Endothelial cell (in vitro differentiated cells): ENCODE measurements at regions not wholly inside any gene's neighbourhood (a gene's known extent, or its start where the extent isn't known, plus 50 kb on each side); places are given as distances from the start of the nearest gene placed in this dataset.

ENCODE experiments used
- DNase-seq: peaks from one replicate; pipeline ENCODE4 v3.0.0; 2021; ENCODE audit warnings: low spot score
- H3K27ac Mint-ChIP-seq: one replicate; pipeline ENCODE4 v1.8.0; 2021; ENCODE audit warnings: mixed read lengths, inconsistent platforms; ENCODE audit not compliant: unreplicated experiment
- H3K27me3 Mint-ChIP-seq: one replicate; pipeline ENCODE4 v1.8.0; 2021; ENCODE audit warnings: mild to moderate bottlenecking, moderate library complexity, mixed read lengths, inconsistent platforms; ENCODE audit not compliant: unreplicated experiment
- H3K36me3 Mint-ChIP-seq: one replicate; pipeline ENCODE4 v1.8.0; 2021; ENCODE audit warnings: mild to moderate bottlenecking, low read depth, mixed read lengths, inconsistent platforms; ENCODE audit not compliant: unreplicated experiment
- H3K4me1 Mint-ChIP-seq: one replicate; pipeline ENCODE4 v1.8.0; 2021; ENCODE audit warnings: mild to moderate bottlenecking, mixed read lengths, inconsistent platforms; ENCODE audit not compliant: unreplicated experiment
- H3K4me3 Mint-ChIP-seq: one replicate; pipeline ENCODE4 v1.8.0; 2021; ENCODE audit warnings: mild to moderate bottlenecking, mixed read lengths, inconsistent platforms; ENCODE audit not compliant: unreplicated experiment
- H3K9me3 Mint-ChIP-seq: one replicate; pipeline ENCODE4 v1.8.0; 2021; ENCODE audit warnings: mixed read lengths, inconsistent platforms; ENCODE audit not compliant: unreplicated experiment
- TF ChIP-seq, protein P1 (sequence below): fragments of 200-600 bp; sonication (generic); IDR thresholded peaks from one replicate; pipeline ENCODE4 v1.5.0; 2021; ENCODE audit warnings: antibody characterized with exemption; ENCODE audit not compliant: unreplicated experiment

DNA sequence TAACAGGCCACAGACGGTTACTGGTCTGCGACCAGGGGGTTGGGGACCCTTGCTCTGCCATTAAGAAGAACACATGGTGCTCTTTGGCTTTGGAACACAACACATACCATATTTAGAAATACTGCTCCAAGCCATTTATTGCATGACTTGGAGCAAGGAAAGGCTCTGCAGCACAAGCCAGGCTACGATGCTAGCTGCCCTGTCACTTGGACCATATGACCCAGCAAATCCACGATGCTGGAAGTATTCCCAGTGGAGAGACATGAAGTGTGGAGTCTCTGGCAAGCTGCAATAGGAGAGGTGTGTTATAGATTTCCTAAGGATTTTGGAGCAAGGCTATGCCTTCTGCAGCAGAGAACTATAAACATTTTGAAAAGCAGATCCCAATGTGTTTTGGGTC lies 171.2 kb downstream of the HAUS1 start:
- TF ChIP-seq, protein P1, sequence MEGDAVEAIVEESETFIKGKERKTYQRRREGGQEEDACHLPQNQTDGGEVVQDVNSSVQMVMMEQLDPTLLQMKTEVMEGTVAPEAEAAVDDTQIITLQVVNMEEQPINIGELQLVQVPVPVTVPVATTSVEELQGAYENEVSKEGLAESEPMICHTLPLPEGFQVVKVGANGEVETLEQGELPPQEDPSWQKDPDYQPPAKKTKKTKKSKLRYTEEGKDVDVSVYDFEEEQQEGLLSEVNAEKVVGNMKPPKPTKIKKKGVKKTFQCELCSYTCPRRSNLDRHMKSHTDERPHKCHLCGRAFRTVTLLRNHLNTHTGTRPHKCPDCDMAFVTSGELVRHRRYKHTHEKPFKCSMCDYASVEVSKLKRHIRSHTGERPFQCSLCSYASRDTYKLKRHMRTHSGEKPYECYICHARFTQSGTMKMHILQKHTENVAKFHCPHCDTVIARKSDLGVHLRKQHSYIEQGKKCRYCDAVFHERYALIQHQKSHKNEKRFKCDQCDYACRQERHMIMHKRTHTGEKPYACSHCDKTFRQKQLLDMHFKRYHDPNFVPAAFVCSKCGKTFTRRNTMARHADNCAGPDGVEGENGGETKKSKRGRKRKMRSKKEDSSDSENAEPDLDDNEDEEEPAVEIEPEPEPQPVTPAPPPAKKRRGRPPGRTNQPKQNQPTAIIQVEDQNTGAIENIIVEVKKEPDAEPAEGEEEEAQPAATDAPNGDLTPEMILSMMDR, result no peak
- no peak overlapping the region for H3K27ac Mint-ChIP-seq
- H3K4me3 Mint-ChIP-seq, result no peak overlapping the region

DNA sequence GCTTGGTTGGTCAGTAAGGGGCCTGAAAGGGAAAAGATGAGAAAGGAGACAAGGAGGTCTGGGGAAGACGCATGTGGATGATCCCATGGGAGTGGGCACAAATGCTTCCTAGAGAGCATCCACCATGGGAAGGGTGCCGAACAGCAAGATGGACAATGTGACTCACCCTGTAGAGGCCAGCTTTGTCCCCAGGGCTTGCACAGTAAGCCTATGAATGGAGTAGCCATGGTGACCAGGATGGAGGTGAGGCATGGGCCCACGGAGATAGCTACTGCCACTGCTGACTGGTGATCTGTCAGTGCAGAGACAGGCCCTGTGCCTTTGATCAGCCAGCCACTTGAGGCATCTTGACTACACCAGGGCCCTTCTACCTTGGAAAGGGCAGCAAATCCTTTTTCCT lies 172.6 kb downstream of the HAUS1 start:
- Mint-ChIP-seq H3K36me3 (no peaks in the 10 kb centered on the region), H3K9me3 (no peaks in the 10 kb centered on the region), H3K27ac (no peak overlapping the region), H3K4me3 (no peak overlapping the region), H3K27me3 (peaks cover 1% of the 10 kb centered on the region), H3K4me1 (peaks cover 6% of the 10 kb centered on the region)
- DNase-seq, result no peak
- TF ChIP-seq, protein P1, result no peak

More for the DNA sequence above, 171.2 kb downstream of the HAUS1 start:
- Mint-ChIP-seq H3K27me3 (peaks cover 1% of the 10 kb centered on the region), H3K4me1 (peaks cover 3% of the 10 kb centered on the region), H3K9me3 (no peaks in the 10 kb centered on the region), H3K36me3 (no peaks in the 10 kb centered on the region)
- DNase-seq, result no peak

DNA sequence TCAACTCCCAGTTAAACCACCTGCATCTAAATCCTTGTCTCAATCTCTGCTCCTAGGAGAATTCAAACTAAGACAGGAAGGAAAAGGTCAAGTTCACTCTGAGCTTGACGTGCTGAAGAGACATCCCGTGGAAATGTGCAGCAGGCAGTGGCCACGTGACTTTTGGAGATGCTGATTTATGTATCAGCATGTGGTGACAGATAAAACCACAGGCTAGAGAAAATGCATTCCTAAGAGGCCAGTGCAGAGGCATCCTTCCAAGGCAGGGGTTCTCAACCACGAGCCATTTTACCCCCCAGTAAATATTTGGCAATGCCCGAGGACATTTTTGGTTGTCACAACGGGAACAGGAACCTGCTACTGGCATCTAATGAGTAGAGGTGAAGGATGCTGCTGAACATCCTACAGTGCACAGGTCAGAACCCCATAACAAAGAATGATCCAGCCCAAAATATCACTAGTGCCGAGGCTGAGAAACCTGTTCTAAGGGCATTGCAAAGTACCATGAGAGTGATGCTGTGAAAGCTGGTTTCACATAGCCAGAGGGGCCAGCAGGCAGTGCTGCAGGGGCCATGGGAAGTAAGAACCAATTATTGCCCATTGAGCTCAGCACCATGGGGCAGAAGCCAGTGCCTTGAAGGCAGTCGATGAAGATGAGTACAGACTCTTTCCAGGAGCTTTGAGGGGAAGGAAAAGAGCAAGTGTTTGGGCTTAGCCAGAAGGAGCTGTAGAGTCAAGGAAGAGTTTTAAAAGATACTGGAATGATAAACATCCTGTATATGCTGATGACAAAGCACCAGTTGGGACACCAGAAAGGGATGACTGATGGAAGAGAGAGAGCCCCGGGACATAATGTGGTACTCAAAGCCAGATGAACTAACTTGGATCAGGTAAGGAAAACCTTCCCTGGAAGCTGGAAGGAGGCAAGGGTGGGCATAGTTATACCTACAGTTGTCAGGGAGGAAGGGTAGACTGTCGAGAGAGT lies 174.6 kb downstream of the HAUS1 start:
- no peak overlapping the region for H3K27ac Mint-ChIP-seq
- no peak overlapping the region for H3K4me3 Mint-ChIP-seq
- no peaks in the 10 kb centered on the region for H3K36me3 Mint-ChIP-seq
- TF ChIP-seq, protein P1, result no peak
- no peak for DNase-seq
- no peaks in the 10 kb centered on the region for H3K9me3 Mint-ChIP-seq
- peaks cover 1% of the 10 kb centered on the region for H3K27me3 Mint-ChIP-seq
- peaks cover 15% of the 10 kb centered on the region for H3K4me1 Mint-ChIP-seq

DNA sequence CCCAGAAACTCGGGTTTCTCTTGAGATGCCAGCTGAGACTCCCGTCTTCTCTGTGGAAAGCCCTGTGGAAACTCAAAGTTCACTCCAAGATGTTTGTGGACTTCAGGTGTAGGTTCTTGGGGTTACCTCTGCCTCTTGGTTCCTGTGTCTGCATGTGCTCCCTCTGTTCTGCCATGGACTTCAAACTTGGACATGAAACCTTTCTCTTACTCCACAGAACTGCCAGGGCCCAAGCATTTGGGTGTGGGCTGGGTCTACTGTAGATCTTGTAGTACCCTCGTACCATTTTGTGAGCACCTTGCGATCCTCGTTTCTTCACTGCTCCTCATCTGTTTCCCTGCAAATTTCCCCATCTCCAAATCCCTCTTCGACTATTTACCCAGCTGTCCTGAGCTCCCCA lies 175.5 kb downstream of the HAUS1 start:
- Mint-ChIP-seq H3K4me3 (no peak overlapping the region), H3K27ac (no peak overlapping the region), H3K27me3 (peaks cover 1% of the 10 kb centered on the region), H3K4me1 (peaks cover 20% of the 10 kb centered on the region), H3K9me3 (no peaks in the 10 kb centered on the region), H3K36me3 (no peaks in the 10 kb centered on the region)
- no peak for DNase-seq
- TF ChIP-seq, protein P1, result no peak
